ENCODE measurements at regions not wholly inside any gene's neighbourhood (a gene's known extent, or its start where the extent isn't known, plus 50 kb on each side); places are given as distances from the start of the nearest gene placed in this dataset.
"Not testable (repeated sequence)": the region's sequence is repeated elsewhere in the genome, so short reads cannot be mapped to it uniquely, and the experiment has no call there.

DNA sequence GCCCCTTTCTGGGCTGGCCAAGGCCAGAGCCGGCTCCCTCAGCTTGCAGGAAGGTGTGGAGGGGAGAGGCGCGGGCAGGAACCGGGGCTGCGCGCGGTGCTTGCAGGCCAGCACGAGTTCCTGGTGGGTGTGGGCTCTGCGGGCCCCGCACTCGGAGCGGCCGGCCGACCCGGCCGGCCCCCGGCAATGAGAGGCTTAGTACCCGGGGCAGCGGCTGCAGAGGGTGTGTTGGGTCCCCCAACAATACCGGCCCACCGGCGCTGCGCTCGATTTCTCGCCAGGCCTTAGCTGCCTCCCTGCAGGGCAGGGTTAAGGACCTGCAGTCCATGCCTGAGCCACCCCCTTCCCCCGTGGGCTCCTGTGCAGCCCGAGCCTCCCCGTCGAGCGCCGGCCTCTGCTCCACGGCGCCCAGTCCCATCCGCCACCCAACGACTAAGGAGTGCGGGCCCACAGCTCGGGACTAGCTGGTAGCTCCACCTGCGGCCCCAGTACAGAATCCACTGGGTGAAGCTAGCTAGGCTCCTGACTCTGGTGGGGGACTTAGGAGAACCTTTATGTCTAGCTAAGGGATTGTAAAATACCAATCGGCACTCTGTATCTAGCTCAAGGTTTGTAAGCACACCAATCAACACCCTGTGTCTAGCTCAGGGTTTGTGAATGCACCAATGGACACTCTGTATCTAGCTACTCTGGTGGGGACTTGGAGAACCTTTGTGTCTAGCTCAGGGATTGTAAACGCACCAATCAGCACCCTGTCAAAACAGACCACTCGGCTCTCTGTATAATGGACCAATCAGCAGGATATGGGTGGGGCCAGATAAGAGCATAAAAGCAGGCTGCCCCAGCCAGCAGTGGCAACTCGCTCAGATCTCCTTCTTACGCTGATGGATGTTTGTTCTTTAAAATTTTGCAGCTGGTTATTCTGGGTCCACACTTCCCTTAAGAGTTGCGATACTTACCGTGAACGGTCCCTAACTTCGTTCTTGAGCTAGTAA, 167.4 kb upstream of the RREB1 start:
- no peak for DNase-seq (ENCODE audit: low read depth in 2 of 2, low spot score in 1 of 2)

DNA sequence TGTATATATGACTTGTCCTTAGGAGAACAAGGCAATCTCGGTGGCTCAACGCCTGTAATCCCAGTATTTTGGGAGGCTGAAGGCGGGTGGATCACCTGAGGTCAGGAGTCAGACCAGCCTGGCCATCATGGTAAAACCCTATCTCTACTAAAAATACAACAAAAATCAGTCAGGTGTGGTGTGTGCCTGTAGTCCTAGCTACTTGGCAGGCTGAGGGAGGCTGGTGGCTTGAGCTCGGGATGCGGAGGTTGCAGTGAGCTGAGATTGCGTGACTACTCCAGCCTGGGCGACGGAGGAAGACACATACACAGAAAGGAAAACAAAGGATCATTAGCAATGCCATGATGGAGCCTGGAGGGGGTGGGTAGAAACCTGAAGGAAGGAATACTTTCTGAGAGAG, 166.6 kb upstream of the RREB1 start:
- no peak for DNase-seq (ENCODE audit: low read depth in 2 of 2, low spot score in 1 of 2)

DNA sequence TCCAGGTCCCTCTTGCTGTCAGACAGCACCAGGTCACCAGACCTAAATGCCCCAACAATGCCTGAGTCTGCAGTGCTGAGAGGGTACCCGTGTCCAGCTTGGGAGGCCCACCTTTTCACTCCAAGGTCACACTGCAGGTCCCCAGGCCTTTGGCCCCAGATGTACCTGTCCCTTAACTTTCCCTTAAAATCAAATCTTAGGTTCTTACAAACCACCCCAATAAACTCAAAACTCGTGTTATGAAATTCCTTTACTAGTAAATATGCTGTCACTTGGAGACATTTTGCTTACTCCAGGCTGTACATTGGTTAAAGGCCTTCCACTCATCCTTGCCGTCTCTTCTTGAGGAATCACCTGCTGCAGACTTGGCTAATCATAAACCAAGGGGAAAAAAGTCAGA, 165.7 kb upstream of the RREB1 start:
- DNase-seq (ENCODE audit: low read depth in 2 of 2, low spot score in 1 of 2): no peak

DNA sequence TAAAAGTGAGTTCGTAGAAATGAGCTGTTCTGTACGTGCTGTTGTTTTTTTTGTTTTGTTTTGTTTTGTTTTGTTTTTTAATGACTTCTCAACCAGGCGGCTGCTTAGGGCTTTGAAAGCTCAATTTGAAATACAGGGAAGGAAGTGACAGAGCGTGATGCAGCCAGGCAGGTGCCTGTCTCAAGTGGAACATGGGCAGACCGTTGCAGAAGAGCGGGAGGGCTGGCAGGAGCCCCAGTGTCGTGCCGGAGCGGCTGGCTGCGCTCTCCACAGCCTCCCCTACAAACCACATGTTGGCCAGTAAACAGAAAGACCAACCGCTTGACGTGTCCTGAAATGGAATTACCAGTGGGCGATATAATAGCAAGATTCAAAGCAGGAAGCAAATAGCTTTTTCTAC, 164.9 kb upstream of the RREB1 start:
- DNase-seq (ENCODE audit: low read depth in 2 of 2, low spot score in 1 of 2): no peak

DNA sequence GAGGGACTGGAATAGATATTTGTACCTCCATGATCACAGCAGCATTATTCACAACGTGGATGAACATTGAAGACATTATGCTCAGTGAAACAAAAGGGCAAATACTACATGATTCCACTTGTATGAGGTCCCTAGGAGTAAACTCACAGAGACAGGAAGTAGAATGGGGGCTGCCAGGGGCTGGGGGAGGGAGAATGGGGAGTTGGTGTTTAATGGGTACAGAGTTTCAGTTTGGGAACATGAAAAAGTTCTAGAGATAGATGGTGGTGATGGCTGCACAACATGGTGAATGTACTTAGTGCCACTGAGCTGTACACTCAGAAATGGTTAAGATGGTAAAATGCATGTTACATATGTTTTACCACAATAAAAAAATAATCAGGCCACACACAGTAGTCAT, 164.3 kb upstream of the RREB1 start:
- DNase-seq (ENCODE audit: low read depth in 2 of 2, low spot score in 1 of 2): no peak

DNA sequence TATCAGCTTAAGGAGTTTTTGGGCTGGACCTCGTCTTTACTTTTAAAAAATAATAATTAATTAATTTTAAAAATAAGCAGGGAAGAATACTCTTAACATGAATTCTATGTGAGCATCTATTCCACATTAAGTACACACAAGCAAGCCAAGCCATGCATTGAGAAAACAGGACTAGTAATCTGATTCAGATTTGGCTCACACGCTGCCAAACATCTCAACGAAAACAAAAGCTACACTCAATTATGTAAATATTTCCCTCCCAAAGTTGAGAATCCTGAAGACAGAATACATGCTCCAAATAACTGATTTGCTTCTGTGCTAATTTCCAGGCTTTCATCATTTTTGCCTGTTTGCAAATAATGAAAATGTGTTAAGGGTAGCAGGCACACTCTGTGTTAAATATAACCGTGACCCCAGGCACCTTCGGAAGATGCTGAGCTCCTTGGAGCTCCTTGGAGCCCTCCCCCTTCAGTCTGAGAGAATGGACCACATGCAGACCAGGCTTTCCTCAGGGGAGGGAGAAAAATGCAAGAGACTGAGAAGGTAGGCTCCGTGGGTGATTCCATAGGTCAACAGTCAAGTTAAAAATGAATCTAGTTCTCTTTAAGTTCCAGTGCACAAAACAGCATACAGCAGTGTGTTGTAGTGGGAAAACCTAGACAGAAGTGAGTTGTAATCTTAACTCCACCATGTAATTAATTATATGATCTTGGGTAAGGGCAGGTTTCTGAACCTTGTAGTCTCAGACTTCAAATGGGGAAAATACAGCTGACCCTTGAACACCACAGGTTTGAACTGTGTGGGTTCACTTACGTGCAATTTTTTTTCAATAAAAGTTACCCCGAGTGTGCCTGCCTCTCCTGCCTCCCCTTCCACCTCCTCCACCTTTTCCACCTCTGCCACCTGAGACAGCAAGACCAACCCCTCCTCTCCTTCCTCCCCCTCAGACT, 161.3 kb upstream of the RREB1 start:
- no peak for DNase-seq (ENCODE audit: low read depth in 2 of 2, low spot score in 1 of 2)

DNA sequence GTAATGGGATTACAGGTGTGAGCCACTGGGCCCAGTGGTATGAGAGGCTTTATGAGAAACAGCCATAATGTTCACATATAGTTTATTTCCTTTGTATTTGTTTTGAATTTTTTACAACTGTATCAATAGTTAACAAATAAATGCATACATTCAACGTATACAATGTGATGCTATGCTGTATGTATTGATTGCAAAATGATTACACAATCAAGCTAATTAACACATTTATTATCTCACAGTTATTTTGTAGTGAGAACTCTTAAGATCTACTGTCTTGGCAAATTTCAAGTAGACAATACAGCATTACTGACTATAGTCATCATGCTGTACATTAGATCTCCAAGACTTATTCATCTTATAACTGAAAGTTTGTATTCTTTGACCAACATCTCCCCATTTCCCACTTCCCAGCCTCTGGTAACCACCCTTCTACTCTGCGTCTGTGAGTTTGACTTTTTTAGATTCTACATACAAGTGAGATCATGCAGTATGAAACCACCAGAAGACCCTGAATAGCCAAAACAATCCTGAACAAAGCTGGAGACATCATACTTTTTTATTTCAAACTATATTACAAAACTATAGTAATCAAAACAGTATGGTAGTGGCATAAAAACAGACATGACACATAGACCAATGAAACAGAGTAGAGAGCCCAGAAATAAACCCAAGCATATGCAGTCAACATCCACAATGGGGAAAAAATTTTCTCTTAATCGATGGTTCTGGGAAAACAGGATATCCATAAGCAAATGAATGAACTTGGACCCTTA, 157.2 kb upstream of the RREB1 start:
- no peak for DNase-seq (ENCODE audit: low read depth in 2 of 2, low spot score in 1 of 2)

DNA sequence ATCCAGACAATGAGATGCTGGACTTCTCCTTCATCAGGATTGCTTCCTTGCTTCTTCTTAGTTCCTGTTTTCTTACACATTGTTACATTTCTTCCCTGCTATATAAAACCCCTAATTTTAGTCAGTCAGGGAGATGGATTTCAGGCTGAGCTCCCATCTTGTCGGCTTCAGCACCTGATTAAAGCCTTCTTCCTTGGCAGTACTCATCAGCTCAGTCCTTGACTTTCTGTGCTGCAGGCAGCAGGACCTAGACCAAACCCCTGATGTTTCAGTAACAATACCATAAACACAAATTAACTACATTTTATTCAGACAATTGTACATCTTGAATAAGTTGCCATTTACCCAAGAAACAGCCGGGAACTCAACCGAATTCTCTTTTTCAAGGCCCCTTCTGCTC, 156.4 kb upstream of the RREB1 start:
- DNase-seq (ENCODE audit: low read depth in 2 of 2, low spot score in 1 of 2): no peak

DNA sequence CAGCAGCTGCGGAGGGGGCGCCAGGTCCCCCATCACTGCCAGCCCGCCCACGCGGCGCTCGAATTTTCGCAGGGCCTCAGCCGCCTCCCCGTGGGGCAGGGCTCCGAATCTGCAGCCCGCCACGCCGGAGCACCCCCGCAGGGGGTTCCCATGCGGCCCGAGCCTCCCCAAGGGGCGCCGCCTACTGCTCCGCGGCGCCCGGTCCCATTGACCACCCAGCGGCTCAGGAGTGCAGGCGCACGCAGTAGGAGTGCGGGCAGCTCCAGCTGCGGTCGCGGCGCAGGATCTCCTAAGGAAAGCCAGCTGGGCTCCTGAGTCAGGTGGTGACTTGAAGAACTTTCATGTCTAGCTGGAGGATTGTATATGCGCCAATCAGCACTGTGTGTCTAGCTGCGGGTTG, 155.3 kb upstream of the RREB1 start:
- no peak for DNase-seq (ENCODE audit: low read depth in 2 of 2, low spot score in 1 of 2)

DNA sequence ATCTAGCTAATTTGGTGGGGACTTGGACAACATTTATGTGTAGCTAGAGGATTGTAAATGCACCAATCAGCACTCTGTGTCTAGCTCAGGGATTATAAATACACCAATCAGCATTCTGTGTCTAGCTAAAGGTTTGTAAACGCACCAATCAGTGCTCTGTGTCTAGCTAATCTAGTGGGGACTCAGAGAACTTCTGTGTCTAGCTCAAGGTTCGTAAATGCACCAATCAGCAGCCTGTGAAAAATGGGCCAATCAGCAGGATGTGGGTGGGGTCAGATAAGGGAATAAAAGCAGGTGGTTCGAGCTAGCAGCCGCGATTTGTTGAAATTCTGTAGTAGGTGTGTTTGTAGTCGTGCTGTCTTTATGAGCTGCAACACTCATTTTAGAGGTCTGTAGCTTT, 154.8 kb upstream of the RREB1 start:
- DNase-seq (ENCODE audit: low read depth in 2 of 2, low spot score in 1 of 2): not testable (repeated sequence)

DNA sequence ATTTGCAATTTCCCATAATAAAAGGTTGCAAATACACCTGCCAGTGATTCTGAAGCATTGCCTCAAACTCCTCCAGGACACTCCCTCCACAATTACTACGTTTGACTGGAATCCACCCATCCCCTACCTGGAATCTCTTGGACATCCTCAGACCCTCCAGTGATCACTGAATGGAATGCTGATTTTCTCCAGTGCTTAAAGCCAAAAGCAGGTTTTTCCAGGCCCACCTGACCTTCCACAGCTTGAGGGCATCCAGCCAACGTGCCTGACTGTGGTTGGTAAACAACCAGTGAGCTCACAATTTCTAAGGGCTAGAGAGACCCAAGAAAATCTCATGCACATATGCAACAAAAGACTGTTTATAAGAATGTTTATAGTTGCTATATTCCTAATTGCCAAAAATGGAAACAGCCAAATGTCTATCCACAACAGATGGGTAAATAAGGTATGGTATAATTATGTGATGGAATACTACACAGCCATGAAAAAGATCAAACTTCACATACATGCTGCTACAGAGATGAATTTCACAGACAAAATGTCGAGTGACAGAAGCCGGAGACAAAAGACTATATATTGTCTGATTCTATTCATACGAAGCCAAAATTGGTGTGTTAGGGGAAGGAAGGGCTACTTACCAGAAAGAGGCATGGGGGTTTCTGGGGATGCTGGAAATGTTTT, 147.1 kb upstream of the RREB1 start:
- no peak for DNase-seq (ENCODE audit: low read depth in 2 of 2, low spot score in 1 of 2)

DNA sequence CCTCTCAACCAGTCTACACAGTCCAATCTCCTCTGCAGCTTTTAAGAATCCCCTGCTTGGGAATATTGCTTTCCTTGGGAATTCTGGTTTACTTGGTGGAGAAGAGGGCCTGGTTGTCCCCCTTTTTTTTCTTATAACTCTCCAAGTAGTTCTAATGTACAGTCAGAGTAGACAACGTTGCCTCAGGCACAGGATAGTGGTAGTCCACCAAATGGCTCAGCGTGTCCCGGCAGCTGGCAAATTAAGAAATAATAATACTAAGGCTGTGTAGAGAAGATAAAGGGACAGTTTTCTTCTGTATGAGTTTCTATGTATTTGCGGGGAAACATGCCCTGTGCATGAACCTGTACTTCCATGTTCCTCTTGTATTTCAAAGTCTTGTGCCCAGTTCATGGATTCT, 145.7 kb upstream of the RREB1 start:
- DNase-seq (ENCODE audit: low read depth in 2 of 2, low spot score in 1 of 2): no peak

DNA sequence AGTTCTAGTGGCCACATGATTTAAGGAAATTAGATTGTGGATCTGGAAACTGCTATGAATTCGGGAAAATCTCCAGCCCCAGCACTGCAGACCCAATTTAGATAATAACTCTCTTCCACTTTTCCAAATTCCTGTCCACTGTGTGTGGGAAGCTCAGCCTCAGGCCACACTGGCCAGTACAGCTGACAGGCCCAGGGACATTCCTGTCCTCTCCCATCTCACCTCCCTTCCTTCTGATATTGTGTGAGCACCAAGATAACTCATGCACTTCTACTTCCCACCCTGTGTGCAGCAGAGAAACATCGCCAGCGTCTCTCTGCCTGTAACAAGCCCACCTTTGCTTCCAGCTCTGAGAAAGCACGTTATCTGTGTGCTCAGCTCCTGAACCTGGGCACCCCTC, 145.1 kb upstream of the RREB1 start:
- no peak for DNase-seq (ENCODE audit: low read depth in 2 of 2, low spot score in 1 of 2)

DNA sequence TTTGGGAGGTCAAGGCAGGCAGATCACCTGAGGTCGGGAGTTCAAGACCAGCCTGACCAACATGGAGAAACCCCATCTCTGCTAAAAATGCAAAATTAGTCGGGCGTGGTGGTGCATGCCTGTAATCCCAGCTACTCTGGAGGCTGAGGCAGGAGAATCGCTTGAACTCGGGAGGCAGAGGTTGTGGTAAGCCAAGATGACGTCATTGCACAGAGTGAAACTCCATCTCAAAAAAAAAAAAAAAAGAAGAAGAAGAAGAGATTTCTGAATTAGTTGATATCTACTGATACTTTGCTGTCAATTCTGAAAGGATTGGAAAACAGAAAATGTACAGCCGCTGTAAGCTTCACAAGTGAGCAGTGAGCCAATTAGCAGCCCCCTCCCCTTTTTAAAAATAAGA, 144.4 kb upstream of the RREB1 start:
- DNase-seq (ENCODE audit: low read depth in 2 of 2, low spot score in 1 of 2): not testable (repeated sequence)

DNA sequence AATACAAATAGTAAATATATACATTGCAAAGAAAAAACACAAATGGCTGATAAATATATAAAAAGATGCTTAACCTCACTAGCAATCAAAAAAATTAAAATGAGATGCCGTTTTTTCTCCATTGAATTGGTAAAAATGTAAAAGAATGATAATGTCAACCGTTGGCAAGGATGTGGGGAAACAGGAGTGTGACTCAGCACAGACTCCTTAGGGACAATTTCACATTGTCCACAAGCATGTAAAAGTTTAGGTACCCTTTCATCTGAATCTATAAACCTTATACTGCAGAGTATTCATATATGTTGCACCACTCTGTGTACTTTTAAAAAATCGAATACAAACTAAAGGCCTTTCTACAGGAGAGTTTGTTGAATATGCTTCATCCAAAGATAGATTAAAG, 143.1 kb upstream of the RREB1 start:
- no peak for DNase-seq (ENCODE audit: low read depth in 2 of 2, low spot score in 1 of 2)

DNA sequence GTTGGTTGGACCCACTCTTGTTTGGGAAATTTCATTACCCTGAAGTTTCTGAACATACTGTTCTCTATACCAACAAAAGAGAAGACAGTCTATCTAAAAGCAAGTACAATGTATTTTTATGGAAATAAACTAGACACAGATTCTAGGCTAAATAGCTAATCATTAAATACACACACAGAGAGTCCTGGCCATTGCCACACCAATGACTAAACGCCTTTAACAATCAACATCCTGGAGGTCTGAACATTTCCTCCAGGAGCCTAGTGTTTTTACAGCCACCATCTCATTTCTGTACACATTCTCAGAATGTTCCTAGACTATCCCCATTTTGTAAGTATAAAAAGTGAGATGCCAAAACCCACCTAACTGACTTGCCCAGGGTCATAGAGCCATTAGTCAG, 141.6 kb upstream of the RREB1 start:
- DNase-seq (ENCODE audit: low read depth in 2 of 2, low spot score in 1 of 2): no peak

DNA sequence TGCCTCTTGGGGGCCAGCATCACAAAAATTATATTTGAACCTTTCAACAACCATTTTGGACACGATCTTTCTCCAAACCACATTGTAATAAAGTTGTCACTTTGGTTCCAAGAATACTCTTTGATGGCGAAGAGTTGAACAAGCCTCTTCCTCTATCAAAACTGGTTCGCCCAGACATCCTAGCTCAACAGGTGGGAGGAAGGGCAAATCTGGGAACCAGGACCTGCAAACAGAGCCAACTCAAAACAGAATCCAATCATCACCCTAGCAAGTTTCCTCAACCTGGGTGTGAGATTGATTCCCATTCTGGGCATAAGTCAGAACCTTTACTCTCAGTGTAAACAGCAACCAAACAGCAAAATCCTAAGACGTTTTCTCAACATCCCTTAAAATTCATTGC, 141.2 kb upstream of the RREB1 start:
- DNase-seq (ENCODE audit: low read depth in 2 of 2, low spot score in 1 of 2): no peak

DNA sequence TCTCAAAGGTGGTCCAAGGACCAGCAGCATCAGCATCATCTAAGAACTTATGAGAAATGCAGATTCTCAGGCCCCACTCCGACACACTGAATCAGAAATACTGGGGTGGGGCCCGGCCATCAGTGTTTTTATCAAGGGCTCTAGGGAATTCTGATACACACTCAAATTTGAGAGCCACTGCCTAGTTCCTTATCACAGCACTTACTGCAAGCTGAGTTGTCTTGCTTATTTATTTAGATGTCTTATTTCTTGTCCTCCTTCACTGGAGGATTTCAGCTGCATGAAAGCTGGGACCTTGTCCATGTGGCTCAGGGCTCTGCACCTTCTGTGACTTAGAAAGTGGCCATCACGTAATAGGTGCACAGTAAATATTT, 139.4 kb upstream of the RREB1 start:
- DNase-seq (ENCODE audit: low read depth in 2 of 2, low spot score in 1 of 2): no peak

DNA sequence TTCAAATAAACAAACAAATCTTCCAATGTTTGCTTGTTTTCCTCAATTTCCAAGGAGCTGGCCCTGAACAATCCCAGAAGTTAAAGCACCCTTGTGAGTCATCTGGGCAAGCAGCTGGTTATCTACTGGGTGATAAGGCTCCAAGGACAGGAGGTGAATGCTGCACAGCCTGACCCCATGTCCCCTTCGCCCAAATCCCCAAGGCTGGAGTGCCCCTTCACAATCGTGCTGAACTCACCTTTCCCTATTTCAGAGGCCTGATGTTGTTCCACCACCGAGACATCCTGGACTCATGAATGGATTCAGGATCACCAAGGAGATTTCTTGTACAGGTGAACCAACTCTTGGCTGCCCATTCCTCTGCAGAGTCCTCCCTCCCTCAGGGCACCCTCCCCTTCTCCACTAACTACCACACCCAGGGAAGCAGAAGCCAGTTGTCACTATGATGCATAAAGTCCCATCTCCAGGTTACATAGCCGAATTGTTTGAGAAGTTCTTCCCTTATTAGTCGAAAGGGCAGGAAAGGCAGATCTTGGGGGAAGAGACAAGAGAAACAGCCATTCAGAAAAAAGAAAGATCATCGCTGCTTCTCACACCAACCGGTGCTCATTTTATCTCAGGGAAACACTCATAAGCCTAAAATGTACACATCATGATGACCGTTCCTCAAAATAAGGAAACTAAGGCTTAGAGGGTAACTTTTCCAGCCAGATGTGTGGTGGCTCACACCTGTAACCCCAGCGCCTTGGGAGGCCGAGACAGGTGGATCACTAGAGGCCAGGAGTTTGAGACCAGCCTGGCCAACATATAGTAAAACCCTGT, 138.8 kb upstream of the RREB1 start:
- no peak for DNase-seq (ENCODE audit: low read depth in 2 of 2, low spot score in 1 of 2)

DNA sequence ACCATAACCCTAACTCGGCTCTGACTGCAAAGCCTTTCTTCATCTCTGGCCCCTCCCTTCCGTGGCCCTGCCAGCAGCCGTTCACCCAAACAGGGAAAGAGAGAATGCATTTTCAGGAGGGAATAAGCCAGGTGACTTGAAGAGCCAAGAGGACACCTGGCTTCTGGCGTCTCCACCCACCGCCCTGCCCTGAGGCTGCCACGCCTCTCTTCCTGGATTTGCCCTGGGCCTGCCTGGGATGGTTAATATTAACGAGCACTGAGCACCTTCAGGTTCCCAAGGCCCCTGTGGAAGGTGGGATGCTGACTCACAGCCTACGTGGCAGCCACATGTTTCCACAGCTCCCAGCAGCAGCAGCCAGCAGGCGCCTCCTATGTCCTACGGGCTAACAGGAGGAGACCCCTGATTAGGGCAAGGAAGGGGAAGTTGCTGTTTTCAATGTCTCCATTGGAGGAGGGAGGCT, 138.0 kb upstream of the RREB1 start:
- DNase-seq (ENCODE audit: low read depth in 2 of 2, low spot score in 1 of 2): no peak

Measured in stimulated activated CD8-positive, alpha-beta memory T cell treated with anti-CD3 and anti-CD28 coated beads, Interleukin-4, amount 100 ng/mL, for 4 hours (primary cell).